Stimulated activated CD4-positive, alpha-beta T cell treated with anti-CD3 and anti-CD28 coated beads, Interleukin-12 subunit alpha, Interleukin-12 subunit beta, amount 100 ng/mL, for 24 hours (primary cell): ENCODE measurements at regions not wholly inside any gene's neighbourhood (a gene's known extent, or its start where the extent isn't known, plus 50 kb on each side); places are given as distances from the start of the nearest gene placed in this dataset.
"Not testable (repeated sequence)": the region's sequence is repeated elsewhere in the genome, so short reads cannot be mapped to it uniquely, and the experiment has no call there.

ENCODE experiments used
- DNase-seq, 2 experiments: peaks; one replicate each; pipeline ENCODE4 v3.0.0-alpha.2; 2020; ENCODE audit warnings: low read depth in 2 of 2

DNA sequence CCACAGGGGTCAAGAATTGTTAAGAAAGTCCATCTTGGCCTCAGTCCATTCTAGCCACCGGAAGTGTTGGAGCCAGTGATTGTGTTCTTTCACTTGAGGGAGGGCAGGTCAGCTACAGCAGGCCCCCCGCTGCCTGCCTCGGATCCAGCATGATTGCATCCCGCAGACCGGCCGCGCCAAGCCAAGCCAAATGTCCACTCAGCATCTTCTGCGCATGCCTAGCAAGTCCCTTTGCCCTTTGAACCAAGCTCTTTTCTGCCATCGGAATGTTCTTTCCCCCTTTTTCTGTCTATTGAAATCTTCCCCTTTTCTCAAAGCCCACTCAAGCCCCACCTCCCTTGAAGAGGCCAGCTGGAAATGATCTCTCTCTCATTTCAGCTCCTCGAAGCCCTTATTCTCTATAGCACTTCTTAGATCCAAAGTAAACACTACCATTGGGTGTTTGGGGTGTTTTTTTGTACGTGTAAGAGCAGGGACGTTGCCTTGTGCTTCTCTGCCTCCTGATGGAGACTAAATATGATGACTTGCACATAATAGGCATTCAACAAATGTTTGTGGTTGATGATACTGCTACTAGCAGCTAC, 147.8 kb upstream of the BCOR start:
- no peak for DNase-seq

DNA sequence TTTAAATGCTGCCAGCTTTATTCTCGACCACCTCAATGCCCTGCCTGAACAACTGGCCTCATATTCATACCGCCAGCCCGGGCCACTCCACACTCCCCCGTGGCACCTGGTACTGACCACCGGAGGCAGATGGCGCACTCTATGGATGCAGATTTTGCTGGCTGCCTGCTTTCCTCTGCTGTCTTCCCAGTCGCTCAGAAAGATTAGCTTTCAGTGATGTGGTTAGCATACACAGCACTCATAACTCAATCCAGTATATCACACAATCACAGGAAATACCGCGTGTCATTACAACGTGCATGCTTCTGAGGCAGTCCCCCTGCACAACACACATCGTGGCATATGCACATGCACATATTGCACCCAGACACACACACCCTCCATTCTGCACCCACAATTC, 147.2 kb upstream of the BCOR start:
- no peak for DNase-seq

DNA sequence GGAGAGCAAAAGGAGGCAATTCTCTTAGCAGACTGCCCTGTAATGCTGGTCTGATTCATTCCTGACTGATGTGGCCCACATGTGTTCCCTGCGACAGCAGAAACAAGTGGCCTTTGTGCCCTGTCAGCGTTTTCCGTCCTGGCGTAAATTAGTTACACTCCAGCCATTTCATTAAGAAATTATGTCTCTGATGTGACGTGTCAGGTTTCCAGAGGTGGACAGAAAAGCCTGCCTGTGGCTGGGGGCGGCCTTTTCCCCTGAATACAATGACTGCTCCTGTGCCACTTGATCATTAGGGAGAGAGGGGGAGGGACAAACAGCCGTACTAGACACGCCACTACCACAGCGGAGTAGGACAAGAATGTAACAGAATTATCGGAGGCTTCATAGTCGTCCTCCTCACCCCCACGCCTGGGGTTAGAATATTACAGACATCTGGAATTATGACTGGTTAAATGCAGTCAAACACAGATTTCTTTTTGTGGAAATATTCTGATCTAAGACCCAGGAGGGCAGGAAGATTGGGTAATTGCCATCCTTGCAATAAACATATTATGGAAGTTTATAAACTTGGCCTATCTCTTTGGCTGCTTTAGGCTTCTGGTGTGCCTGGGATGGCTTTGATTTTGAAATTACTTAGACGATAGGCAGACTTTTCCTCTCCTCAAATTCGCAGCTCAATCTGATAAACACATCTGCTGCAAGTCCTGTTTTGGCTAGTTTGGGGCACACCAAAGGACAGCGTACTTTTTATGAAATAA, 146.2 kb upstream of the BCOR start:
- DNase-seq: no peak

DNA sequence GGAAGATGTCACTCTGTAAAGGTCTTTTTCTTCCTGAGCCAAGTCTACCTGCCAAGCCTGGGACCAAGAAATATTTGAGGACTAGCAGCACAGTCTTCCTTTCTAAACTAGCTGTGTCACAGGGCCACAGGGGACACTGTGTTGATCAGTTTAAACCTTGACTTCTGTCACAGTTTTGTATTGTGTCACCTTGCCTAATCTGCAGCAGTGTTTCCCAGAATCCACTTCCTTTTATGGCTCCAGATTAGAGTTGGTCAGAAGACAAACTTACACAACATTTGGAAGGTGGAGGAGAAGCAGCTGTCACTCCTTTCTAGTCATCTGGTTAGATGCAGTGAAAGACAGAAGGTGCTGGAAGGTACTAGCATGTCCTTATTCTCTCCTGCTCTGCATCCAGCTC, 143.1 kb upstream of the BCOR start:
- no peak for DNase-seq

DNA sequence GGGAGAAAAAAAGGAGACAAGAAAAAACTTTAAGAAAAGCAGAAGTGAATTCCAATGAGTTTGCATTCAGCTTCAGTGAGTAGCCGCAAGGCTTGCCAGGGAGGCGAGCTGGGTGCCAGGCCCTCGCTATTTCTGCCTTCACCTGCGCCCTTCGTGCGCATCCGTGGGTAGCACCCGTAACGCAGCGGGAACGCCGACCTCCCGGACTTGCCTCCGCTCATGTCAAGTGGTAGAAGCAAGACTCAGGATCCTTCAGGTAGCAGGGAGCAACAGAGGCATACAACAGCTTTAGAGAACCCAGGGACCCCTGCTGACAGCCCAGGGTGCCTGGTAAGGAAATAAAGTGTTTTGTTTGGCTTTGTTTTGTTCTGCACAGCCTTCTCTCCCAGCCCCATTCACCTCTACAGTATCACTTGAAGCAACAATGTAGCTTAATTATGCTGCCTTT, 140.0 kb upstream of the BCOR start:
- DNase-seq: no peak

DNA sequence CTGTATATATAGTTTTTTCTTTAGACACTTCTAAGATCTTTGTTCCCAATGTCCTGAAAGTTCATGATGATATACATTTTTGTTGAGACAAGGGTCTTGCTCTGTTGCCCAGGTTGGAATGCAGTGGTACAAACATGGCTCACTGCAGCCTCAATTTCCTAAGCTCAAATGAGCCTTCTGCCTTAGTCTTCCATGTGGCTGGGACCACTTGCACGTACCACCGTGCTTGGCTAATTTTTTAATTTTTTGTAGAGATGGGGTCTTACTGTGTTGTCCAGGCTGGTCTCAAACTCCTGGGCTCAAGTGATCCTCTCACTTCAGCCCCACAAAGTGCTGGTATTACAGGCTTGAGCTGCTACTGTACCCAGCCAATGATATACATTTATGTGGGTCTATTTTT, 132.9 kb upstream of the BCOR start:
- DNase-seq: no peak

DNA sequence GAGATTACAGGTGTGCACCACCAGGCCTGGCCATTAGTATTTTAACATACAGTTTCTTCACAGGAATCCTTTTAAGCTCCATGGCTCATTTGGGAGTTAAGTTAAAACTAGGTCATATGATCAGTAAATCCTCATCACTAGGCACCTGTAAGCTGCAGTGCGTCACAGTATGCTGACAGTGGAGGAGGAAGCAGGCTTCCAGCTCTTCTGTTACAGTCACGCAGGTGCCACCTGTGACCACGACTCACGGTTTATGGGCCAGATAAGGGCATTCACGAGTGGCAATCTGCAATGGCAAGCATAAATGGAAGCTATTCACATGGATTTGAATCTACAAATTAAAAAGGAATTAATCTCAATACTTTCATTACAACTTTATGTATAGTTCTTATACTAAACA, 129.4 kb upstream of the BCOR start:
- no peak for DNase-seq

DNA sequence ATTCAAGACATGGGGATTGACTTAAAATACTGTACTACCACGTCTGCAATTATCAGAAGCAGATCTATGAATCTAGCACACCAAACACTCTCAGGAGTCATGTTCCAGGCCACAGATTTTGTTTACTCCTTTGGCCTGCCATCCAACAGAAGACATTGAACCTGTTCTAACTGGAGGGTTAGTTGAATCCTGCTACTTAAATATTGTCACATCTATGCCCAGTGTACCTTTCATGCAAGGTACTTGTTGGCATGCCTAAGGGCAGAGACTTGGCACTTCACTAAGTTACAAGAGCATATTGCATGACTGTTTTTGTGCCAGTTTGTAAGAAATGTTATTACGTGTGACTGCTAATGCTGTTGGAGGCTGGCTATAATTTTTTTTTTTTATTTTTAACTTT, 126.9 kb upstream of the BCOR start:
- no peak for DNase-seq

DNA sequence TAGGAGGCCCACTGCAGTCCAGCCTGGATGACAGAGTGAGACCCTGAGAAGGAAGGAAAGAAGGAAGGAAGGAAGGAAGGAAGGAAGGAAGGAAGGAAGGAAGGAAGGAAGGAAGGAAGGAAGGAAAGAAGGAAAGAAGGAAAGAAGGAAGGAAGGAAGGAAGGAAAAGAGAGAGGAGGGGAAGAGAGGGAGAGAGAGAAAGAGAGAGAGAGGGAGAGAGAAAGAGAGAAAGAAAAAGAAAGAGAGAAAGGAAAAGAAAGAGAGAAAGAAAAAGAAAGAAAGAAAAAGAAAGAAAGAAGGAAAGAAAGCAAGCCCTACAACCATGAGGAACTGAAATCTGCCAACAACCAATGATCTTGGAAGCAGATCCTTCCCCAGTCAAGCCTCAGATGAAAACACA, 124.9 kb upstream of the BCOR start:
- DNase-seq: not testable (repeated sequence)

DNA sequence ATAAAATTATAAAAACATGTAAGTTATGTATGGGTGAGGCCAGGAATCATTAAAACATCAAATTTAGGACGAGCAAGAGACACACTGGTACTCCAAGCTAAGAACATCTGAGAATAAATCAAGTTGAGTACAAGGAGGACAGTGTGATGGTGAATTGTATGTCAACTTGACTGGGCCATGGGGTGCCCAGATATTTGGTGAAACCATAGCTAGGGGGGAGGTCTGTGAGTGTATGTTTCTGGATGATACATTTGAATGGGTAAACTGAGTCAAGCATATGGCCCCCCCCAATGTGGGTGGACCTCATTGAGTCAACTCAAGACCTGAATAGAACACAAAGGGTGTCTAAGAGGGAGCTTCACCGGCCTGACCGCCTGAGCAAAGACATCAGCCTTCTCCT, 115.3 kb upstream of the BCOR start:
- DNase-seq: no peak

DNA sequence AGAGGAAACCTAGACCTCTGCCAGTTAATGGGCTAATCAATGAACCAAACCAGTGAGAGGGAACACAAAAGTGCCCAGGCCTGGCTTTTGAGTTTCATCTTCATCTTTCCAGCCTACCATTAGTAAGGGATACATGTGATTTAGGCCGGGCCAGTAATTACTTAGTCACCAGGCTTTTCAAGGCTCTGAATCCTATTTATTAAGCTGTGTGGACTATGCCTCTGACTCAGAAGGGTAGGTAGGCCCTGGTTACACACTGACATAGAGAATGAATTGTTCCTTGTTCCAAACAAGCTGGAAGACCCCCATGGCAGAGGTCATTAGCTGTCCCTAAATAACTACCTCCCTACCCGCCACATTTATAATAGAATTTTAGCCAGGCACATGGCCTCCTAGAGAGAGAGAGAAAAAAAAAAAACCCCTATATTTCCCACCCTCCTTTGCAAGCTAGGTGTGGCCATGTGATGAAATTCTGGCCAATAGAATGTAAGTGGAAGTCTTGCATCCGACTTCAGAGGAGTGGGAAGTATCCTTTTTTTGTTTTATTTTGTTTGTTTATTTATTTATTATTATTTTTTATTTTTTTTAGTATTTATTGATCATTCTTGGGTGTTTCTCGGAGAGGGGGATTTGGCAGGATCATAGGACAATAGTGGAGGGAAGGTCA, 112.3 kb upstream of the BCOR start:
- DNase-seq: no peak

DNA sequence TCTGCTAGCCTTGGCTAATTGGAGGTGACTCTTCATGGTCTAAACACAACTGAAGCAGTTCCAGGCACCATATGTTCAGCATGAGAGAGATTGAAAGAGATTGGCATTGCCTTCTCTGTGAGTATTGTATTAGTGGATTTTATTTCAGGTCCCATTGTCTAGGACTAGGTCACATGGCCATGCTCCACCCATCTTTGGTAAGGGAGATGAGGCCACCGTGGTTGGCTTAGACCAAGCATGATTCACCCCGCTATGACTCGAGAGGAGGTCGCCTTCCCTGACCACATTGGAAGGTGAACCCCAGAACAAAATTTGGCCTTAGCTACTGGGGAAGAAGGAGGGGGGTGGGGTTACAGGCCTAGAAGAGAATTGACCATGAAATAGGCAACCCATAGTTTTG, 109.9 kb upstream of the BCOR start:
- peak in 1 of 2 experiments; percentile 10 for DNase-seq

DNA sequence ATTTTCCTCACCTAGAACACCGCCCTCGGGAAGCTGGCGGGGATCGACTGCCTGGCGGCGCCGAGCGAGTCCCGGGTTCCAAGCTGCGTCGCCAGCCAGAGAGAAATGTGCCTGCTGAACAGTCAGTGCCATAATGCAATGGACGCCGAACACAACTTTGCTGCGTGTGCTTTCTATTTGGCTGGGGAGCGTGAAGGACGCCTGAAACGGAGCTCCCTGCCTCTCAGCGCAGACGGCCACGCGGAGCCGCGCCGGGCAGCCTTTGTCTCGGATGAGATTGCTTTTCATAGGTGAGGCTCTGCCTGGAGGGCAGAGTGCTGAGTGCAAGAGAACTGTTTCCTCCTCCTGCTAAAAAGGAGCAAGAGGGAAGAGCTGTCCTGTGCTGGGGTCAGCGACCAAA, 107.7 kb upstream of the BCOR start:
- no peak for DNase-seq

DNA sequence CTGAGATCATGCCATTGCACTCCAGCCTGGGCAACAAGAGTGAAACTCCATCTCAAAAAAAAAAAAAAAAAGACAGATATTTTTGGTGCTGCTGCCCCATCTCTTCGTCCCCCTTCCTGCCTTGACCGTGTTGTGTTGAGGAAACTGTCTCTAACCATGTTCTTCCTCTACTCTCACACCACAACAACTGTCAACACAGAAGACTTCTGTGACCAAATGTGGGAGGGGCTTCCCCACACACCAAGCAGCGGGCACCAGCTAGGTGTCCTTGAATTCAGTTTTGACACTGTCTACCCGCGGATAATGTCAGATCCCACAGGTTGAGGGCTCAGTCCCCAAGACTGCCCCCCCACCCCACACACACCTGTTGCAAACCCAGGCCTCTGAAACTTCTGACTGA, 104.7 kb upstream of the BCOR start:
- no peak for DNase-seq

DNA sequence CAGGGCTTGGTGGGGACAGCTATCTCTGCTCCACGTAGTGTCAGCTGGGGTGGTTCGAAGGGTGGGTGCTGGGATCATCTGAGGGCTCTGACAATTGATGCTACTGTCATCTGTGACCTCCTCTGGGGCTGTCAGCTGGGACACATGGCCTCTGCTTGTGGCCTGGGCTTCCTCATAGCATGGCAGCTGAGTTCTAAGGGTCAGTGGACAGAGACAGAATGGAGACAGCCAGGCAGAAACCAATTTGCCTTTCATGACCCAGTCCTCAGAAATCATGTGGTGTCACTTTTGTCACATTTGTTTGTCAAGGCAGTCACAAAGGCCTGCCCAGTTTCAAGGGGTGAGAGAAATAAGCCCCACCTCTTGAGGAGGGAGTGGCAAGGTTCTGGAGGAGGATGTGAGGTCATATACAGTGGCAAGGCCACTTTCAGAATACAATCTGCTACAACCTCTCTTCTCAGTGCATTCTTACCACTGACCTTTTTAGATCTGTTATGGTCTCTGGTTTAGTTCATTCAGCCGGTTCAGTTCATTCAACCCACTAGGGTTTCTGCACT, 103.6 kb upstream of the BCOR start:
- DNase-seq: no peak

DNA sequence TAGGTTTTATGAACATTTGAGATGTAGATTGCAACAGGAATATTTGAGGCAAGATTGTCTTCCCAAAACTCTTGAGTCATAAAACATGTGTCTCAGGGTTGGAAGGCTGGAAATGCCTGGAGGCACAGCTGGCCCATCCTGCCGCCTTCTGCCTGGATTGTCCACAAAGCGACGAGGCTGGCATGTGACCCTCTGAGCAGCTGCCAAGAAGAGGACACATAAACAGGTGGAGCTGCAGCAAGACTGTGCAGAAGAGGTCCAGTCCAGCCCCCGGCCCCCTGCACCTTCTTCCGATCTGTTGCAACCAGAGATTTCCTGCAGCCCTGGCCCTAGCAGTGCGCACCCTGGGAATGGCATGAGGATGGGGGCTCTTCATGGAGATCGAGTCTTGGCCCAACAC, 101.9 kb upstream of the BCOR start:
- no peak for DNase-seq

DNA sequence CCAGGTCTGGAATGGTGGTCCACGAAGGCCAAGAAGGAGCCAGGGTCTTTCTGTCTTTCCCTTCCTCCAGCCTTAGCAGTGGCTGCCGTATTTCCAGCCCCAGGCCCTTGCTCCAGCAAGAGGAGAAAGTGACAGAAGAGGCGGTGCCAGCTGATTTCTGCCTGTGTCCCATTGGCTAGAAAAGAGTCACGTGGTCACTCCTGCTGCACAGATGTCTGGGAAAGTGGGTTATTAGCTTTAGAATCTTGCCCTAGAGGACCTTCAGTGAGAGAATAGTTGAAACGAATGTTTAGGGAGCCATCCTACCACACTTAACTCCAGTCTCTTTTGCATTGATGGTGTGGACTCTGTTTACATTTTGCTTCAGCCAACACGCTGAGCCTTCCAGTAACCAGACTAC, 99.3 kb upstream of the BCOR start:
- no peak for DNase-seq

DNA sequence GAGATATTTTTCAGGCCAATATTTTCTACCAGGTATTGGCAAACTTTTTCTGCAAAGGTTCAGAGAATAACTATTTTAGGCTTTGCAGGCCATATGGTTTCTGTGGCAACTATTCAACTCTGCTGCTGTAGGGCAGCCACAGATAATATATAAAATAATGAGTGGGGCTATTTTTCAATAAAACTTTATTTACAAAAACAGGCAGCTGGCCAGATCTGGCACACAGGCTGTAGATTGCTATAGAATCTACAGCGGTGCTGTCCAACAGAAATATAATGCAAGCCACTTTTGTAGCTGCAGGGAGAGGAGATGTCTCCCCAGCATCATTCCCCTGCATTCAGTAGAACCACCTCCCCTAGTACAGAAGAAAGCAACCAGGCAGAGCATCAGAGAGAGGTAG, 97.6 kb upstream of the BCOR start:
- no peak for DNase-seq

DNA sequence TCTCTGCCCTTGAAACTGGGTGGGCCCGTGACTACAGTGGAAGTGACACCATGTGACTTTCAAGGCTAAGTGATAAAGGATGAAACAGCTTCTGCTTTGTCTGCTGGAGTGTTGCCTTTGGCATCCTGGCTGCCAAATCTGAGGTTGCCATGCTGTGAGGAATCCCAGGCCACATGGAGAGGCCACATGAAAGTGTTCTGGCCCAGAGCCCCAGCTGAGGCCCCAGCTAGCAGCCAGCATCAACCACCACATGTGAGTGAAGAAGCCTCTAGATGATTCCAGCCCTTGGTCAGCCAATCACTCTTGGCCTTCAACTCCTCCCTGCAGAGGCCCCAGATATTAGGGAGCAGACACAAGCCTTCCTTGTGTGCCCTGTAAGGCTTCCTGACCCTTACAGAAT, 94.4 kb upstream of the BCOR start:
- no peak for DNase-seq

DNA sequence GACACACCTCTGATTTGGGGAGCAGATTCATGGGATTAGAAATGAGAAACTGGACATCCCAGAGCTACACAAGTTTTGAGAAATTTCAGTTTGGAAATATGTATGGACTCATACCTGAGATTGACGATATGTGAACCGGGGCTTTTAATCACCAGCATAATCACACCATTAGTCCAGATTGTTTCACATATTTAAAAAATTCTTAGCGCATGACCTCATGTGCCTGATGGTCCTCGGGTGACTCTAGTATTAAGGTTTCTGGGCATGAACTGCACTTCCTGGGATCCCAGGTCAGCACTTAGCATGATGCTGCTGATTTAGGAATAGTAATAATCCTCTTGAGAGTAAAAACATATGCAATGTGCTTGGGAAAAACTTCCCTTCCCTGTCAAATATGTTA, 91.9 kb upstream of the BCOR start:
- DNase-seq: no peak

DNA sequence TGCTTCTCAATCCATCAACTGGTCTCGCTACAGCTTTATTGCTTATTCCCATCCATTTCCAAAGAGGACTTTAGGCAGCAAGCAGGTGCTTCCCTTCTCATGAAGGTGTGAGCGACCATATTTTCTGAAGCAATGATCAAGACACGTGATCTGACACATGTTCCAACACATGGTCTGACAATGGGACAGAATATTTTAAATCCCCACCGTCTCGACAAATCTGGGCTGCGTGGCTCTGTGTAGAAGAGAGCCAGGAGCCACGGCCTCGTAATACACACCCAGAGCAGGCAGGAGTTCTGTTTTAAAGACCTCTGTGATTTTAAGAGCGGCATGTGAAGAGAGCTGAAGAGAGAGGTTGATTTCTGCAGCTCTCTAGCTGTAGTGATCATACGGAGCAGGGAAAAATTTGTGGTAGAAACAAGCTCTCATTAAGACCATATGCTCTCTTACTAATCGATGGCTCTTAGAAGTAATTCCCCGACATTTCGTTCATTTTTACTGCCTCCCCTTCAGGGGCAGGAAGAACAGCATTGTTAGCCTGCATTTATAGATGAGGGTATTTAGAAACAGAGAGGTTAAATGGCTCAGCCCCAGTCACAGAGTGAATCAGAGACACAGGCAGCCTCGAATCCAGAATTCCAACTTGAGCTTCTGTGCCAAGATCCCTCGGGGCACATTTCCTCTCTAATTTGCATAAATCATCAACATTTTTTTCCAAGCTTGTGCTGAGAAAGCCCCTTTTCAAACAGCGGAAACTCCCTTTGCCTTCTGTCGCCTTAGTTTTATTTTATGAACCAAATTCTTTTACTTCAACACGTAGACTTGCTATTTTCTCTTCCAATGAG, 91.0 kb upstream of the BCOR start:
- DNase-seq: no peak

DNA sequence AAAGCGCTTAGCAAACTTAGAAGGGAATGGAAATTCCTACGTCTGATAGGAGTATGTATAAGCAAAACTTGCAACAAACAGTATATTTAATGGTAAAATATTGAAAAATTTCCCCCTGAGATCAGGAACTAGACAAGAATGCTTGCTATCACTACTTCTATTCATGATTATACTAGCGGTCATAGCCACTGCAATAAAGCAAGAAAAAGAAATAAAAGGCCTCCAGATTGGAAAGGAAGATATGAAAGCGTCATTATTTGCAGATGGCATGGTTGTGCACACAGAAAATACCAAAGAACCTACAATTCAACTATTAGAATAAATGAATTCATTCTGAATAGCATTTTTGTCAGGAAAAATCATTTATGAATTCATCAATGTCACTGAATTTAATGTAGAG, 87.2 kb upstream of the BCOR start:
- no peak for DNase-seq
